PC-9 (cell line): ENCODE measurements at regions not wholly inside any gene's neighbourhood (a gene's known extent, or its start where the extent isn't known, plus 50 kb on each side); places are given as distances from the start of the nearest gene placed in this dataset.

Source experiments
- BruUV-seq: library from RNA; stranded (reverse); fragments of 400-500 nt; replicated peaks from 2 replicates; lab custom pipeline; 2021; lab: Mats Ljungman, UMichigan
- CTCF ChIA-PET: fragments of 300-600 bp; sonication (Branson Sonifier 250); formaldehyde crosslinking; loops from one replicate; lab custom pipeline; 2022; ENCODE audit warnings: antibody characterized with exemption; lab: Charles Lee
- POLR2A ChIA-PET: fragments of 300-600 bp; sonication (Branson Sonifier 250); formaldehyde crosslinking; loops from one replicate; lab custom pipeline; 2022; ENCODE audit warnings: antibody characterized with exemption; ENCODE audit not compliant: unreplicated experiment; lab: Charles Lee
- DNase-seq, 2 experiments: peaks; one replicate each; pipeline versions ENCODE4 v3.0.0 to v3.0.0-alpha.2; 2015 to 2022; ENCODE audit warnings: mixed read lengths in 1 of 2
- H2AFZ ChIP-seq: fragments of 200-600 bp; sonication (generic); 2 replicates; pipeline ENCODE4 v1.8.1; 2017; ENCODE audit warnings: antibody characterized with exemption
- H3F3A ChIP-seq: fragments of 200-600 bp; sonication (generic); 2 replicates; pipeline ENCODE4 v1.8.1; 2017; ENCODE audit warnings: antibody characterized with exemption, mild to moderate bottlenecking, low read depth; ENCODE audit not compliant: insufficient read depth
- H3K27ac ChIP-seq: fragments of 200-600 bp; sonication (generic); 2 replicates; pipeline ENCODE4 v1.6.1; 2016; ENCODE audit warnings: mixed run types
- H3K27me3 ChIP-seq: fragments of 200-600 bp; sonication (generic); 2 replicates; pipeline ENCODE4 v1.6.1; 2016; ENCODE audit warnings: low read depth, mixed run types; ENCODE audit not compliant: insufficient read depth
- H3K36me3 ChIP-seq: fragments of 200-600 bp; sonication (generic); 2 replicates; pipeline ENCODE4 v1.6.1; 2016; ENCODE audit warnings: low read depth, mixed run types
- H3K4me1 ChIP-seq: fragments of 200-600 bp; sonication (generic); replicated peaks from 2 replicates; pipeline ENCODE4 v1.6.1; 2016; ENCODE audit warnings: mixed run types; ENCODE audit not compliant: insufficient read depth
- H3K4me2 ChIP-seq: fragments of 200-600 bp; sonication (generic); 2 replicates; pipeline ENCODE4 v1.6.1; 2017; ENCODE audit warnings: mixed run types
- H3K4me3 ChIP-seq: fragments of 200-600 bp; sonication (generic); 2 replicates; pipeline ENCODE4 v1.6.1; 2016; ENCODE audit warnings: mixed run types
- H3K79me2 ChIP-seq: fragments of 200-600 bp; sonication (generic); 2 replicates; pipeline ENCODE4 v1.6.1; 2017; ENCODE audit warnings: low read depth, mixed run types
- H3K9me2 ChIP-seq: fragments of 200-600 bp; sonication (generic); 2 replicates; pipeline ENCODE4 v1.8.1; 2017; ENCODE audit warnings: mild to moderate bottlenecking; ENCODE audit not compliant: insufficient read depth
- H3K9me3 ChIP-seq: fragments of 200-600 bp; sonication (generic); 2 replicates; pipeline ENCODE4 v1.8.1; 2016; ENCODE audit warnings: low read depth; ENCODE audit not compliant: insufficient read depth
- H4K20me1 ChIP-seq: fragments of 200-600 bp; sonication (generic); 2 replicates; pipeline ENCODE4 v1.8.1; 2017; ENCODE audit not compliant: insufficient read depth
- EZH2 ChIP-seq: fragments of 200-600 bp; sonication (generic); IDR thresholded peaks from 2 replicates; pipeline ENCODE4 v1.8.0; 2017; ENCODE audit warnings: antibody characterized with exemption, low read depth
- intact Hi-C: fragments of 100-400 bp; cut with micrococcal nuclease; formaldehyde crosslinking; loops from one replicate; pipeline ENCODE4 v1.10.0; 2022; ENCODE audit not compliant: unreplicated experiment
- TF ChIP-seq, protein P1 (sequence below): fragments of 200-600 bp; sonication (generic); conservative IDR thresholded peaks from 2 replicates; pipeline ENCODE4 v1.6.1; 2017; ENCODE audit warnings: mixed run types, antibody characterized with exemption, mild to moderate bottlenecking, moderate library complexity

- Histone ChIP-seq H3K4me2 (no peak overlapping the region), H2AFZ (no peak overlapping the region), H3K4me1 (no peaks in the 10 kb centered on the region), H3K36me3 (no peaks in the 10 kb centered on the region), H3K79me2 (no peaks in the 10 kb centered on the region), H3F3A (no peaks in the 10 kb centered on the region), H3K9me2 (no peaks in the 10 kb centered on the region), H3K9me3 (no peaks in the 10 kb centered on the region), H3K27me3 (peaks cover 8% of the 10 kb centered on the region; the same call in 1 of the 2 replicates), H4K20me1 (no peaks in the 10 kb centered on the region), H3K27ac (no peak overlapping the region), H3K4me3 (no peak overlapping the region)
- TF ChIP-seq, protein P1, sequence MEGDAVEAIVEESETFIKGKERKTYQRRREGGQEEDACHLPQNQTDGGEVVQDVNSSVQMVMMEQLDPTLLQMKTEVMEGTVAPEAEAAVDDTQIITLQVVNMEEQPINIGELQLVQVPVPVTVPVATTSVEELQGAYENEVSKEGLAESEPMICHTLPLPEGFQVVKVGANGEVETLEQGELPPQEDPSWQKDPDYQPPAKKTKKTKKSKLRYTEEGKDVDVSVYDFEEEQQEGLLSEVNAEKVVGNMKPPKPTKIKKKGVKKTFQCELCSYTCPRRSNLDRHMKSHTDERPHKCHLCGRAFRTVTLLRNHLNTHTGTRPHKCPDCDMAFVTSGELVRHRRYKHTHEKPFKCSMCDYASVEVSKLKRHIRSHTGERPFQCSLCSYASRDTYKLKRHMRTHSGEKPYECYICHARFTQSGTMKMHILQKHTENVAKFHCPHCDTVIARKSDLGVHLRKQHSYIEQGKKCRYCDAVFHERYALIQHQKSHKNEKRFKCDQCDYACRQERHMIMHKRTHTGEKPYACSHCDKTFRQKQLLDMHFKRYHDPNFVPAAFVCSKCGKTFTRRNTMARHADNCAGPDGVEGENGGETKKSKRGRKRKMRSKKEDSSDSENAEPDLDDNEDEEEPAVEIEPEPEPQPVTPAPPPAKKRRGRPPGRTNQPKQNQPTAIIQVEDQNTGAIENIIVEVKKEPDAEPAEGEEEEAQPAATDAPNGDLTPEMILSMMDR, result no peak
- BruUV-seq, result no TSS peak
- ChIA-PET CTCF (no interaction called here), POLR2A (no interaction called here)
- intact Hi-C loops, result no loop called here
- DNase-seq, result no peak
Observed at GRCh38 chr16:65315081-65315780, 193.4 kb upstream of the CDH11 start.

- Histone ChIP-seq H4K20me1 (no peaks in the 10 kb centered on the region), H3K4me2 (no peak overlapping the region), H3K36me3 (no peaks in the 10 kb centered on the region), H3K4me3 (no peak overlapping the region), H3K9me2 (no peaks in the 10 kb centered on the region), H3K79me2 (no peaks in the 10 kb centered on the region), H3K27me3 (peaks cover 8% of the 10 kb centered on the region; the same call in 1 of the 2 replicates), H3F3A (no peaks in the 10 kb centered on the region), H3K9me3 (no peaks in the 10 kb centered on the region), H3K27ac (no peak overlapping the region), H2AFZ (no peak overlapping the region), H3K4me1 (no peaks in the 10 kb centered on the region)
- DNase-seq, result no peak
- no TSS peak for BruUV-seq
- CTCF ChIA-PET, result no interaction called here
- TF ChIP-seq EZH2, result no peak
- TF ChIP-seq, protein P1, result no peak
- intact Hi-C loops, result no loop called here
- POLR2A ChIA-PET, result no interaction called here
Observed at GRCh38 chr16:65314627-65315008, 192.8 kb upstream of the CDH11 start.

GRCh38 chr16:65313936-65314626, 192.2 kb upstream of the CDH11 start:
- DNase-seq, result no peak
- Histone ChIP-seq H4K20me1 (no peaks in the 10 kb centered on the region), H3K27me3 (peaks cover 8% of the 10 kb centered on the region; the same call in 1 of the 2 replicates), H3K4me3 (no peak overlapping the region), H3K36me3 (no peaks in the 10 kb centered on the region), H3K4me1 (no peaks in the 10 kb centered on the region), H3F3A (no peaks in the 10 kb centered on the region), H3K4me2 (no peak overlapping the region), H3K27ac (no peak overlapping the region), H3K9me2 (no peaks in the 10 kb centered on the region), H3K79me2 (no peaks in the 10 kb centered on the region), H2AFZ (no peak overlapping the region), H3K9me3 (no peaks in the 10 kb centered on the region)
- POLR2A ChIA-PET, result no interaction called here
- intact Hi-C loops, result no loop called here
- TF ChIP-seq EZH2, result no peak
- TF ChIP-seq, protein P1, result no peak
- CTCF ChIA-PET, result no interaction called here
- BruUV-seq, result no TSS peak
